GM12892 (cell line): ENCODE measurements at regions not wholly inside any gene's neighbourhood (a gene's known extent, or its start where the extent isn't known, plus 50 kb on each side); places are given as distances from the start of the nearest gene placed in this dataset.

ENCODE experiments used
- DNase-seq: peaks from one replicate; pipeline ENCODE4 v3.0.0; 2011; ENCODE audit not compliant: insufficient read length
- FAIRE-seq: peaks from 2 replicates; lab custom pipeline; 2011; peaks lifted over from hg19 to GRCh38; lab: Jason Lieb, UNC
- POLR2A ChIP-seq: IDR thresholded peaks from 2 replicates; pipeline ENCODE4 v1.6.1; 2011; ENCODE audit warnings: low read depth, low read length, control low read depth
- POLR2AphosphoS5 ChIP-seq: IDR thresholded peaks from 2 replicates; pipeline ENCODE4 v1.6.1; 2011; ENCODE audit warnings: low read depth, low read length, control low read depth
- TAF1 ChIP-seq: IDR thresholded peaks from 2 replicates; pipeline ENCODE4 v1.6.1; 2011; ENCODE audit warnings: low read depth, mild to moderate bottlenecking, control low read depth, low read length, borderline replicate concordance

- FAIRE-seq (peak; percentile 21), DNase-seq (no peak)
- no peak for TF ChIP-seq TAF1
- TF ChIP-seq POLR2AphosphoS5 = no peak
- TF ChIP-seq POLR2A = no peak
Measured at GRCh38 chr11:107252429-107253161, 205.0 kb downstream of the CWF19L2 start.

- TF ChIP-seq POLR2AphosphoS5 (no peak), POLR2A (no peak), TAF1 (no peak)
- FAIRE-seq (no peak), DNase-seq (no peak)
Measured at GRCh38 chr11:107251298-107251697, 206.3 kb downstream of the CWF19L2 start.

- FAIRE-seq = no peak
- no peak for DNase-seq
- TF ChIP-seq TAF1 = no peak
- no peak for TF ChIP-seq POLR2AphosphoS5
- TF ChIP-seq POLR2A = no peak
Measured at GRCh38 chr11:107250017-107250416, 207.6 kb downstream of the CWF19L2 start.

- FAIRE-seq (no peak), DNase-seq (no peak)
- no peak for TF ChIP-seq POLR2AphosphoS5
Measured at GRCh38 chr11:107249054-107249453, 208.6 kb downstream of the CWF19L2 start.

- TF ChIP-seq POLR2A (no peak), TAF1 (no peak), POLR2AphosphoS5 (no peak)
- FAIRE-seq (no peak), DNase-seq (no peak)
Measured at GRCh38 chr11:107247167-107247861, 210.3 kb downstream of the CWF19L2 start.

GRCh38 chr11:107243929-107244328 lies 213.7 kb downstream of the CWF19L2 start:
- no peak for TF ChIP-seq POLR2AphosphoS5
- no peak for TF ChIP-seq POLR2A
- TF ChIP-seq TAF1 = no peak
- no peak for FAIRE-seq
- DNase-seq = no peak

GRCh38 chr11:107232451-107232850 lies 214.2 kb upstream of the GUCY1A2 start:
- DNase-seq = no peak
- no peak for TF ChIP-seq POLR2A
- TF ChIP-seq POLR2AphosphoS5 = no peak
- TF ChIP-seq TAF1 = no peak
- no peak for FAIRE-seq

GRCh38 chr11:107224836-107225235 lies 206.6 kb upstream of the GUCY1A2 start:
- no peak for DNase-seq
- peak; percentile 76 for FAIRE-seq
- TF ChIP-seq POLR2A (no peak), TAF1 (no peak), POLR2AphosphoS5 (no peak)

- TF ChIP-seq TAF1 (no peak), POLR2A (no peak), POLR2AphosphoS5 (no peak)
- FAIRE-seq = no peak
- no peak for DNase-seq
Measured at GRCh38 chr11:107222916-107223460, 204.7 kb upstream of the GUCY1A2 start.

- DNase-seq = no peak
- no peak for FAIRE-seq
- TF ChIP-seq POLR2A (no peak), TAF1 (no peak), POLR2AphosphoS5 (no peak)
Measured at GRCh38 chr11:107222431-107222830, 204.2 kb upstream of the GUCY1A2 start.

- TF ChIP-seq POLR2A = no peak
- TF ChIP-seq POLR2AphosphoS5 = no peak
- TF ChIP-seq TAF1 = no peak
- no peak for DNase-seq
- FAIRE-seq = no peak
Measured at GRCh38 chr11:107221748-107222285, 203.5 kb upstream of the GUCY1A2 start.
